ENCODE measurements at regions not wholly inside any gene's neighbourhood (a gene's known extent, or its start where the extent isn't known, plus 50 kb on each side); places are given as distances from the start of the nearest gene placed in this dataset.

DNA sequence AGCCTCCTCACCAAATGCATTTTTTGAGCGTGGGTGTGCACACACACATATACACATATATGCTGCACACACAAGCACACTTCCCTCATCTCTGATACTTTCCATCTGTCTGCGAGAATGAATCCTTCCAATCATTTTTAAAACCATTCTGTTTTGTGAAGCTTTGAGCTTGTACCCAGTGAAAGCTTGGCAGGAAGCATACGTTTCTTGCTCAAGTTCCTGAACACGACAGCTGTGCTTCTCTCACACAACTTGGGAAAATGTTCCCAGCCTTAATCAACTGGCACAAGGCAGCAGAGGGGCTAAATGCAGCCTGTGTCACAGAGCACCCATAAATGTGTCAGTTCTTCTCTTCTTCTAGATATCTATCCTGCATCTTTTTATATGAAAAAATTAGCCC, 524.0 kb upstream of the KIRREL3 start:
- Histone ChIP-seq H3K4me2 (ENCODE audit: low read depth, low read length, poor library complexity, severe bottlenecking) (no peak overlapping the region), H3K4me1 (ENCODE audit: insufficient read depth, low read length, poor library complexity, severe bottlenecking) (no peaks in the 10 kb centered on the region), H3K79me2 (ENCODE audit: insufficient read depth, low read length) (no peaks in the 10 kb centered on the region), H3K36me3 (ENCODE audit: insufficient read depth, low read length) (no peaks in the 10 kb centered on the region), H3K4me3 (ENCODE audit: low read length, poor library complexity, severe bottlenecking) (no peak overlapping the region), H3K9me3 (ENCODE audit: insufficient read depth, low read depth, low read length) (no peaks in the 10 kb centered on the region), H3K9me2 (replicated peaks; ENCODE audit: low read depth, low read length) (no peaks in the 10 kb centered on the region), H3K27me3 (ENCODE audit: insufficient read depth, low read length, poor library complexity, severe bottlenecking) (peaks cover 4% of the 10 kb centered on the region), H2AFZ (ENCODE audit: low read length) (no peak overlapping the region), H3K9ac (ENCODE audit: low read depth, low read length, poor library complexity, severe bottlenecking) (no peak overlapping the region), H4K20me1 (ENCODE audit: insufficient read depth, low read length, poor library complexity, severe bottlenecking) (no peaks in the 10 kb centered on the region), H3F3A (ENCODE audit: low read depth) (no peaks in the 10 kb centered on the region)
- no peak for TF ChIP-seq EZH2phosphoT487 (IDR thresholded peaks at IDR 0.05; ENCODE audit: borderline replicate concordance)
- TF ChIP-seq, protein P1, sequence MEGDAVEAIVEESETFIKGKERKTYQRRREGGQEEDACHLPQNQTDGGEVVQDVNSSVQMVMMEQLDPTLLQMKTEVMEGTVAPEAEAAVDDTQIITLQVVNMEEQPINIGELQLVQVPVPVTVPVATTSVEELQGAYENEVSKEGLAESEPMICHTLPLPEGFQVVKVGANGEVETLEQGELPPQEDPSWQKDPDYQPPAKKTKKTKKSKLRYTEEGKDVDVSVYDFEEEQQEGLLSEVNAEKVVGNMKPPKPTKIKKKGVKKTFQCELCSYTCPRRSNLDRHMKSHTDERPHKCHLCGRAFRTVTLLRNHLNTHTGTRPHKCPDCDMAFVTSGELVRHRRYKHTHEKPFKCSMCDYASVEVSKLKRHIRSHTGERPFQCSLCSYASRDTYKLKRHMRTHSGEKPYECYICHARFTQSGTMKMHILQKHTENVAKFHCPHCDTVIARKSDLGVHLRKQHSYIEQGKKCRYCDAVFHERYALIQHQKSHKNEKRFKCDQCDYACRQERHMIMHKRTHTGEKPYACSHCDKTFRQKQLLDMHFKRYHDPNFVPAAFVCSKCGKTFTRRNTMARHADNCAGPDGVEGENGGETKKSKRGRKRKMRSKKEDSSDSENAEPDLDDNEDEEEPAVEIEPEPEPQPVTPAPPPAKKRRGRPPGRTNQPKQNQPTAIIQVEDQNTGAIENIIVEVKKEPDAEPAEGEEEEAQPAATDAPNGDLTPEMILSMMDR (conservative IDR thresholded peaks at IDR 0.05; ENCODE audit: low read length), result no peak

DNA sequence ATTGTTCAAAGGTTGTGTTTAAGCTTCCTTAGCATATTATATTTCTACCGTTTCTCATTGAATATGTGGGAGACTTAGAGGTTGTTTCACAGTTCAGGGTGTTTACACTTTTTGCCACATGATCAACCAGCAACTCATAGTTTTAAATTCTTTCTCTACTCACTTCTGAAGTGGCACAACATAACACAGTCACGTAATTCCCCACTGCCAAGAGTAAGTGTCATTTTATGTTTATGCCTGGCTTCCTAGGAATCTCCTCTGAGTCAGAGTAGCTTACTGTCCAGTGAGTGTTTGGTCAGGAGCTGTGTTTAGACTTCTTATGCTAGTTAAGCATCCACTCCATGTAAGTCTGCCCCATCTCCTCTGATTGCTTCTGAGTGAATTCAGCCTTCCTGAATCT, 520.8 kb upstream of the KIRREL3 start:
- Histone ChIP-seq H3K27me3 (ENCODE audit: insufficient read depth, low read length, poor library complexity, severe bottlenecking) (peaks cover 4% of the 10 kb centered on the region), H4K20me1 (ENCODE audit: insufficient read depth, low read length, poor library complexity, severe bottlenecking) (no peaks in the 10 kb centered on the region), H3K36me3 (ENCODE audit: insufficient read depth, low read length) (no peaks in the 10 kb centered on the region), H3K9ac (ENCODE audit: low read depth, low read length, poor library complexity, severe bottlenecking) (no peak overlapping the region), H3F3A (ENCODE audit: low read depth) (no peaks in the 10 kb centered on the region), H3K4me1 (ENCODE audit: insufficient read depth, low read length, poor library complexity, severe bottlenecking) (no peaks in the 10 kb centered on the region), H2AFZ (ENCODE audit: low read length) (no peak overlapping the region), H3K9me3 (ENCODE audit: insufficient read depth, low read depth, low read length) (no peaks in the 10 kb centered on the region), H3K9me2 (replicated peaks; ENCODE audit: low read depth, low read length) (no peaks in the 10 kb centered on the region), H3K4me2 (ENCODE audit: low read depth, low read length, poor library complexity, severe bottlenecking) (no peak overlapping the region), H3K79me2 (ENCODE audit: insufficient read depth, low read length) (no peaks in the 10 kb centered on the region), H3K4me3 (ENCODE audit: low read length, poor library complexity, severe bottlenecking) (no peak overlapping the region)
- TF ChIP-seq, protein P1 (conservative IDR thresholded peaks at IDR 0.05; ENCODE audit: low read length), result no peak
- no peak for TF ChIP-seq EZH2phosphoT487 (IDR thresholded peaks at IDR 0.05; ENCODE audit: borderline replicate concordance)

DNA sequence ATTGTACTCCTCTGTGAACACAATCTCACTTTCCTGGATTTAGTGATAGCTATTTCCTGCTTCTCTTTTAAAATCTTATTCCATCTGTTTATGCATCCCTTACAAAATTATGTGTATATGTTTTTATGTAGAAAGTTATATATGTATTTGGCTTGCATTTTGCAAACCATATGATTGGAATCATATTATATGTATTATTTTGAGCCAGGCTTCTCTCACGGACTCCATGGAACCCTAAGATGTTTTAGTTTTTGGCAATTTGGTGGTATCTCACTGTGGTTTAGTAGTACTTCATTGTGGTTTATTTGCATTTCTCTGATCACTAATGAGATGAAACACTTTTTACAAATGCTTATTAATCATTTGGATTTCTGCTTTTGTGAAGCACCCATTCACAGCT, 507.3 kb upstream of the KIRREL3 start:
- no peak overlapping the region for H3K9ac ChIP-seq (ENCODE audit: low read depth, low read length, poor library complexity, severe bottlenecking)

More for the DNA sequence above, 507.3 kb upstream of the KIRREL3 start:
- H3K36me3 ChIP-seq (ENCODE audit: insufficient read depth, low read length), result no peaks in the 10 kb centered on the region
- TF ChIP-seq, protein P1 (conservative IDR thresholded peaks at IDR 0.05; ENCODE audit: low read length), result no peak
- TF ChIP-seq EZH2phosphoT487 (IDR thresholded peaks at IDR 0.05; ENCODE audit: borderline replicate concordance), result no peak
- no peaks in the 10 kb centered on the region for H3K27me3 ChIP-seq (ENCODE audit: insufficient read depth, low read length, poor library complexity, severe bottlenecking)
- H3F3A ChIP-seq (ENCODE audit: low read depth), result no peaks in the 10 kb centered on the region
- no peak overlapping the region for H3K4me2 ChIP-seq (ENCODE audit: low read depth, low read length, poor library complexity, severe bottlenecking)
- no peaks in the 10 kb centered on the region for H3K79me2 ChIP-seq (ENCODE audit: insufficient read depth, low read length)
- no peak overlapping the region for H3K4me3 ChIP-seq (ENCODE audit: low read length, poor library complexity, severe bottlenecking)
- H3K4me1 ChIP-seq (ENCODE audit: insufficient read depth, low read length, poor library complexity, severe bottlenecking), result peaks cover 12% of the 10 kb centered on the region
- no peaks in the 10 kb centered on the region for H4K20me1 ChIP-seq (ENCODE audit: insufficient read depth, low read length, poor library complexity, severe bottlenecking)
- no peaks in the 10 kb centered on the region for H3K9me3 ChIP-seq (ENCODE audit: insufficient read depth, low read depth, low read length)
- no peak overlapping the region for H2AFZ ChIP-seq (ENCODE audit: low read length)
- no peaks in the 10 kb centered on the region for H3K9me2 ChIP-seq (replicated peaks; ENCODE audit: low read depth, low read length)
